ENCODE measurements at regions not wholly inside any gene's neighbourhood (a gene's known extent, or its start where the extent isn't known, plus 50 kb on each side); places are given as distances from the start of the nearest gene placed in this dataset.

- no peak for DNase-seq (ENCODE audit: low read depth, low spot score)
Measured at GRCh38 chr16:51734220-51734619, 583.1 kb upstream of the SALL1 start.

DNA sequence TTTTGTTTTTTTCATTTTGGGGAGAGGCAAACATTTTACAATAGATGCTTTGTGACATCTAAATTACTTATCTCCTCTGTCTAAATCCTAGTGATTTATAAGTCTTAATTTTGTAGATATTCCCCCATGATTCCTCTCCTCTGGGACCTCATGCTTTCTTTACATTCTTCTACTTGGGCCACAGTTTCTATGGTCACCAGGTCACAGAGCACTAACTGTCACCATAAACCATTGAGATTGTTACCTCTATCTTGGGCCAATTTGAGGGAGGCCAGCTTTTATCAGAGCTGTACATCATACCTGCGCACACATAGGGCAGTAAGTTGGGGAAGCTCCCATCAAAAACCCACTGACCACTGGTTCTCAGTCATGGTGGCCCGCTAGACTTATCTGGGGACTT lies 582.1 kb upstream of the SALL1 start:
- DNase-seq (ENCODE audit: low read depth, low spot score): no peak

- DNase-seq (ENCODE audit: low read depth, low spot score): no peak
Measured at GRCh38 chr16:51731160-51731559, 580.1 kb upstream of the SALL1 start.

- DNase-seq (ENCODE audit: low read depth, low spot score): no peak
Measured at GRCh38 chr16:51723036-51723724, 572.1 kb upstream of the SALL1 start.

- DNase-seq (ENCODE audit: low read depth, low spot score): no peak
Measured at GRCh38 chr16:51722467-51722866, 571.4 kb upstream of the SALL1 start.

DNA sequence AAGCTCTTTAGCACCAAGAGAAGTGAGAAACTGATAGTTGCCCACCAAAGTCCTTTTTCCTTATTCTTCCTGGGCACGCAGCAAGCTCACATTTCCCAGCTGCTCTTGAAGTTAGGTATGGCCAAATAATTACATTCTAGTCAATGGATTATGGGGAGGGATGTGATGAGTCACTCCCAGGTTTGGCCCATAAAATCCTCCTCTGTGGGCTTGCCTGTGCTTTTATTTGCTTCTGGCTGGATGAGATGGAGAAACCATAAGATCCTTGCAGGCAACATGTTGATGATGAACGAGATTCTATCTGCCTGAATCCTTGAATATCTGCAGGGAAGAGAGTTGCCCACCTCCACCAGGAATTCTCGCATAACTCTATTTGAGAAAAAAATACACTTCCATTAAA lies 568.3 kb upstream of the SALL1 start:
- DNase-seq (ENCODE audit: low read depth, low spot score): no peak

GRCh38 chr16:51716195-51716594 lies 565.1 kb upstream of the SALL1 start:
- DNase-seq (ENCODE audit: low read depth, low spot score): no peak

- DNase-seq (ENCODE audit: low read depth, low spot score): no peak
Measured at GRCh38 chr16:51713502-51713901, 562.4 kb upstream of the SALL1 start.

DNA sequence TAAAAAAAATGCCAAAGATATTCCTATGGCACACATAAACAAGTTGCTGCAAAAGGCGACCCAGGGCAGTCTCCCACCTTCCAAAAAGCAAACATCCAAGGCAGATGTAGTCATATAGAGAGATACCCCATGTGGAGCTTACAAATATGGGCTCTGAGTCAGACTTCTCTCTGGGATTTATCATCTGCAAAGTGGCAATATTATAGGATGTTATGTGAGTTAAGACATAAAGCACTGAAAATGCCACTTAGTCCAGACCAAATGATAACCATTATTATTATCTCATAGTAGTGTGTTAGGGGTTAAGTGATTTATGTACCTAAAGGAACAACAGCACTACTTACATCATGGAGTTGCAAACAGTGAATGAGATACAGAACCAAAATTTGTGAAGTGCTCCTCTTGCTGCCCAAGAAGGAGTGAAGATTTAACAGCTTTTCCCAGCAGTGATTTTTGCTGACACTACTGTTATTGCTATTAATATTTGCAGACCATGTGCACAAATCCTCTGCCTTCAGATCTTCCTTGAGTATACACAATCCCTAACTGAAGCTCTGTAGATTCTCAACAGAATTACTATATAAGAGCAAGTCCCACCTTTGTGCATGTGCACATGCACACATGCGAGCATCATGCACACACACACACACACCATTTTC lies 560.0 kb upstream of the SALL1 start:
- DNase-seq (ENCODE audit: low read depth, low spot score): peak; percentile 3

- no peak for DNase-seq (ENCODE audit: low read depth, low spot score)
Measured at GRCh38 chr16:51710186-51710585, 559.1 kb upstream of the SALL1 start.

- no peak for DNase-seq (ENCODE audit: low read depth, low spot score)
Measured at GRCh38 chr16:51708861-51709260, 557.8 kb upstream of the SALL1 start.

DNA sequence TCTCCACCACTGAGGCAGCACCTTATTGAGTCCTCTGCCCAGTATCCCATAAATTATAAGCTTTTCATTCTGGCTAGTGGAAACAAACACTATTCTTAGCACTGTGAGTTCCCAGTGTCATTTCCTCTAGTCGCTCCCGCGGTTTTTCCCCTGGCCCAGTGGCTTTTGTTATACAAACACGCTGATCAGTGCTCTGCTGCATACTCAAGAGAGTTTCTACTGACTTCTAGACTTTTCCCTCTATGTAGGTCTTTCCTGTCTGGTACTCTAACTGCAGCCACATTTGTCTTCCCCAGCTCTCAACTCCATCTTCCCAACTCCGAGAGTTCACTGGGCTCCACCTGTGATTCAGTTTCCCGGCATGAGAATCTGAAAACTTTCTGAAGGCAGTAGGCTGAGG lies 556.6 kb upstream of the SALL1 start:
- DNase-seq (ENCODE audit: low read depth, low spot score): no peak

DNA sequence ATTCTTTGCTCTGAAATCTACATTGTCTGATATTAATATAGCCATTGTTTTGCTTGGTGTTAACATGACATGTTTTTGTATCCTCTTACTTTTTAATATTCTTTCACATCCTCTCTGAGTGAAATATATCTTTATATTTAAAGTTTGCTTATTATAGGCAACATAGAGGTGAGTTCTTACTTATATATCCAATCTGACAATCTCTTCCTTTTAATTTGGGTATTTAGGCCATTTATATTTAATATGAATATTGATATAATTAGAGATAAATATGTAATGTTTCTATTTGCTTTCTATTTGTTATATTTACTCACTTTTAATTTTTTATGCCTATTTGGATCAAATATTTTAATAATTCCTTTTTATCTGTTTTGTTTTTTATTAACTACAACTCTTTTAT lies 554.1 kb upstream of the SALL1 start:
- DNase-seq (ENCODE audit: low read depth, low spot score): no peak

DNA sequence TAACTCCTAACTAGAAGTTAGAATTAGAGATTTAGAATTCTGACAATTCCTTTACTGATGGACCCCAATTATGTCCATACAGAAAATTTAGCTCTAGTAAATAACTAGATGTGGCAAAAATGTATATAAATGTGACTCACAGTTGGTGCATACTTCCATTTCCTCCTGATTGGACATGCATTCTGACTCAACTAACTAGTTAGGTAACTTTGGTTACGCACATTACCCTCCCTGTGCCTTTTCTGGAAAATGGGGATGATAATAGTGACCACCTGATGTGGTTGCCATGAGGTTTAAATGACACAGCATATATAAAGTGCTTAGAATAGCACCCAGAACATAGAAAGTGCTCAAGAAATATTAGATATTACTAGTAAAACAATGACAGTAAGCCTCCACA lies 550.0 kb upstream of the SALL1 start:
- no peak for DNase-seq (ENCODE audit: low read depth, low spot score)

DNA sequence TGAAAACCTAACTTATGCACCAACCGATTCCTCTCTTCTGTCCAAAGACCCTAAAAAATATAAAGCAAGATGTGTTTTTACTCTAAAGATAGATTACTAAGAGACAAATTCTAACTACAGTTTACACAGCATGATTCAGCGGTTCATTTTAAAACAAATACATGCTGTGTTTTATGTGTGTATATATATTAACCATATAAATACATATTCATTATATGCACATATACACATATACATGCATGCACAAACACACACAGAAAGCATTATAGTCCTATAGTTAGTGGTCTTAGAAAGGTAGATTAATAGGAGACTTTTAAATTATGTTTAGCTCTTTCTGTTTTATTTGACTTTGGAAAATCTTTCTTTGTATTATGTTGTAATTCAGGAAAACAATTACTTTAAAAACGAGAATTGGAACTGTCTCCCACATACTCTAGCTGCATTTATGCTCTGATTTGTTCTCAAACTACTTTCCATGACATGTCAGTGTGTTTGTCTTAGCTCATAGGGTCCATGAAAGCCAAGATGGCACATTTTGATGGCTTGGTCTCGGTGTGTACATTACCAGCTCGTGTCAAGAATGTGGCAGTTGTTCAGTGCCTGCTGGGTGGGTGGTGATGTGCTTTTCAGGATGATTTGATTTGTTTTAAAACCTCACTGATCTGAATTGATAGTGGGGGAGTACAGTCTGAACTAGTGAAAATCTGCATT lies 548.8 kb upstream of the SALL1 start:
- DNase-seq (ENCODE audit: low read depth, low spot score): no peak

GRCh38 chr16:51698647-51699046 lies 547.6 kb upstream of the SALL1 start:
- DNase-seq (ENCODE audit: low read depth, low spot score): no peak

- DNase-seq (ENCODE audit: low read depth, low spot score): no peak
Measured at GRCh38 chr16:51697454-51697853, 546.4 kb upstream of the SALL1 start.

GRCh38 chr16:51696376-51696775 lies 545.3 kb upstream of the SALL1 start:
- no peak for DNase-seq (ENCODE audit: low read depth, low spot score)

DNA sequence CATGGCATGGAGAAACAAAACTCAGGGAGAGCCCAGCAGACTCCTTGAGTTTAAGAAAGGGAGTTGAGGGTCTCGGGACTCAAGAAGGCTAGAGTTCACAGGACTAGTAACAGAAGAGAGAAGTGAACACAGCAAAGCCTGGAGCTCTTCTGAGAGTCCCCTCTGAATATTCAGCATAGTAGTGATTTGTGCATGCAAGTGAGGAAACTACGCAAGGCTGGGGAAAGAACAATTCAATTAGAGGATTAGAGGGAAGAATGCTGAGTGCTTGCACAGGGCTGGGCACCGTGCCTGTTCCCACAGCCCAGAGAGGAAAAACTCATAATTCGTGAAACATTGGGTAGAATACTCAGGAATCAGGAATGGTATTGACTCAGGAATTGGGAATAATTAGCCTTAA lies 540.0 kb upstream of the SALL1 start:
- DNase-seq (ENCODE audit: low read depth, low spot score): no peak

GRCh38 chr16:51685498-51685897 lies 534.4 kb upstream of the SALL1 start:
- no peak for DNase-seq (ENCODE audit: low read depth, low spot score)

GRCh38 chr16:51683882-51684281 lies 532.8 kb upstream of the SALL1 start:
- DNase-seq (ENCODE audit: low read depth, low spot score): no peak

DNA sequence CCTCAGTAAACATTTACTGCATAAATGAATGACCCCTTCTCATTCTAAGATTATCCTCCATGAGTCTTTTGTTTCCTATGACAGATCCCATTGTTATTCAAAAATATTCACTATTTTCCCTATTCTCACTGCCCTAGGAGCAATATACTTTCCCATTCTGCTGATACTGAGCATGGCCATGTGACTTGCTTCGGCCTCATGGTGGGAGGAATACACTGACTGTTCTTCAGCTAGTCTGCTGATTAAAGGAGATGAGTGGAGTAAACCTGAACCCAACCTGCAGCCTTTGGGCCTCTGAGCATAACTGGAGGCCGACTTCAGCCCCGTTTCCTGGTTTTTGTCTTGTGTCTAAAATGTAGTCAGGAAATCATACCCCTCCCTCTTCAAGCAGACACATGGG lies 531.8 kb upstream of the SALL1 start:
- DNase-seq (ENCODE audit: low read depth, low spot score): no peak

DNA sequence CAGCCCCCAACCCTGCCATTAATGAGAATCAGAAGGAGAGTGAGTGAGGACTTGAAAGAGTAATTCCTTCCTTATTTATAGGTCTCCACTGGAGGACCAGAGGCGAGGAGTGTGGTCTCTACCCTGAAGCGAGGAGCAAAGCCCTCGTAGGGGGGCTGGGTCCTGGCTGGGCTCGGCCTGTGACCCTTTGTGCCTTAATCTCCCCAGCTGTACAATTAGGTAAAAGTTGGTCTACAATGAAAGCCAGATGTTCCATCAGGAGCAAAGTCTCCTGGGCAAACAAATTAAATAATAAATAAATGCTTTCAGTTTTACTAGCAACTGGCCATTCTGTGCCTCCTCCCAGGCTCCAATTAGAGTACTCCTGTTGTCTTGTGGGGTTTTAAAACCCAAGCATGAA lies 523.5 kb upstream of the SALL1 start:
- DNase-seq (ENCODE audit: low read depth, low spot score): no peak
